Stimulated activated CD4-positive, alpha-beta T cell treated with anti-CD3 and anti-CD28 coated beads, Interleukin-2, amount 100 ng/mL, for 24 hours (primary cell): ENCODE measurements at regions not wholly inside any gene's neighbourhood (a gene's known extent, or its start where the extent isn't known, plus 50 kb on each side); places are given as distances from the start of the nearest gene placed in this dataset.
"Not testable (repeated sequence)": the region's sequence is repeated elsewhere in the genome, so short reads cannot be mapped to it uniquely, and the experiment has no call there.

Source experiments
- DNase-seq, 2 donors: peaks; one replicate each; pipeline ENCODE4 v3.0.0-alpha.2; 2020

DNA sequence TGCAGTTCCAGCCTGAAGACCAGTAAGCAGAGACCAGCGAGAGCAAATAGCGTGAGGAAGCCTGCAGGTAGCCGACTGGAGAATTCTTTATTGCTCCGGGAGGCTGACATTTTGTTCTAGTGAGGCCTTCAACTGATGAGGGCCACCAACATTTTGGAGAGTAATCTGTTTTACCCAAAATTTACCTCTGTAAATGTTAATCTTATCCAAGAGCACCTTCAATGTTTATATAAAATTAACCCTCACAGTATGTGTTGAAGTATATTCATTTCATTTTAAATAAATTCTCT lies 546.4 kb upstream of the SLITRK5 start:
- no peak for DNase-seq

DNA sequence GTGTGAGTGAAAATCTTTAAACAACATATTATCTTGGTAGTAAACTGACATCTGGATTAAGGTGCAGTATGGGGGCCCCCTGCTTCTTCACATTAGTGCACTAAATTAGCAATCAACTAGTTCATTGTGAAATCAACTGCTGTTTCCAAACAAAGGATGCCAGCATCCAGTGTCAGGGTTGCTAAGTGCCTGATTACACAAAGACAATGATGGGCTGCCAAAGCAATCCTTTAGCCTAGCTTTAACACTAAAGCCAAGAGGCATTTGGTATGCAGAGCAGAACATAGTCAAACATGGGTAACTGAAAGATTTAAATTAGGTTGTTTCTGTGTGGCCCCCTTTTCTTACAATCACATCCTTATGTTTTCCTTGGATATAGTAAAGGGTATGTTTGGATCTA lies 543.1 kb upstream of the SLITRK5 start:
- no peak for DNase-seq

DNA sequence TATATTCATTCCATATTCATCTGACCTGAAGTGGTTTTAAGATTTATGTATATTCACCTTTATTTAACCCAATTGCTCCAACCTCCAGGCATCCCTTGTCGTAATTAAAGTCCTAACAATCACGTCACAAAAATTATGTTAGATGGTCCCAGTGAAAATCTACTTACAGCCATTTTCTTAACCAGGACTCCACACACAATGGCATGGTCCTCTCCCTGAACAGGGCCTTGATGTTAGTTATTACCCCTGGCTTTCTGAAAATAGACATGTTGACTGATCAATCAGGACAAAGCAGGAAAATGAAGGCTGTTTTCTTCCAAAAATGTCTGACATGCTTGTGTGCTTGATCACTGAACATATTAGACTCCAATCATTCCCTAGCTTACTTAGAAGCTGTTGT lies 542.7 kb upstream of the SLITRK5 start:
- no peak for DNase-seq

DNA sequence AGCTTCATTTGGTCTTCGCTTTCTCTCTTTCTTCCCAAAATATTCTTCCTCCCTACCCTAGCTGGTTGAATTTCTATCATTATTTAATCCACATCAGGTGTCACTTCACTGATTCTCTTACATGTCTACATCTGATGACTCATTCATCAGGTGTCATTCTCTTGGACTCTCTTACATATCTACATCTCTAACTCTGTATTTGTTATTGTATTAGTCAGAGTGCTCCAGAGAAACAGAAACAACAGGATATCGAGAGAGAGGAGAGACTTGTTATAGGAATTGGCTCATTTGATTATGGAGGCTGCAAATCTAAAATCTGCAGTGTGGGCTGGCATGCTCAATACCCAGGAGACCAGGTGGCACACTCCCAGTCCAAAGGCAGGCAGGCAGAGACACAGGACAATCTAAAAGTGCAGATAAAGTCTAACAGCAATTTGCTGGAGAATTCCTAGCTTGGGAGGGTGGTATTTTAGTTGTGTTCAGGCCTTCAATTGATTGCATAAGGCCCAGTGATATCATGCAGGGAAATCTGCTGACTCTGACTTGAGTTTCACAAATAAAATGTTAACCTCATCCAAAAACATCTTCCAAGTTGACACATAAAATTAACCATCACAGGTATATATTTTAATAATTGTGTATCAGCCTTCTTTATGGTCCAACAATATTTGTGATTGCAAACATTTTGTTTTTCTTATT lies 541.4 kb upstream of the SLITRK5 start:
- DNase-seq = no peak

DNA sequence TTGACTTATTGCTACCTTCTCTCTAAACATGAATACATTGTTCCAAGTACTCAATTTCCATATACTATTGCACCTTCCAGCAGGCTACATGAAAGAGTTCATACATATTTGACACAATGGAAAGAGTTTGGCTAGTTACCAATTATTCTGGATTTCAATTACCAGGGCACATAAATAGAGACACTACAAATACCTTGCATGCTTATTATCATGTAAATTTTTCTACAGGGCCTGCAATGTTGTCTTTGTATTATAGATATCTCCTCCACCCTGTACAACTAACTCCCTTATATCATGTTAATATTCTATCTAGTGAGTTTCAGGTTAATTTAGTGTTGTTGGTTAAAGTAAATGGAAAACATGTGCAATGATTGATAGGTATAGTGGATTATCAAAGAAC lies 540.7 kb upstream of the SLITRK5 start:
- DNase-seq = no peak

DNA sequence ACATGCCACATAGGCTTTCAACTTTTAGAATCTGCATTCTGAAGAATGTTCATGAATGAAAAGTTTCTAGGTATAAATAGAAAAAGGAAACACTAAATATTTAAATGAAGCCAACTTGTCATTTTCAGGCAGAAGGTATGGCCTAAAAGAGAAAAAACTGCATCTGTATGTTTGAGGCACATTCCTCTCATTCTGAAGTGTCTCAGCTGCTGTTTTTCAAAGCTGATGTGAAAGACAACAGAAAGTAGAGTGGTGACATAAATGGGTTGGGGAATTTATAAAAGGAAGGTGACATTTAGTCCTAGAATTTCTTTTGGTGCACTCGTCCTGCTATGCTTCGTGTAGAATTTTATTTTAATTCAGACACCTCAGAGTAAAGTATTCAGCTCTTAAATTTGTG lies 539.6 kb upstream of the SLITRK5 start:
- DNase-seq = no peak

DNA sequence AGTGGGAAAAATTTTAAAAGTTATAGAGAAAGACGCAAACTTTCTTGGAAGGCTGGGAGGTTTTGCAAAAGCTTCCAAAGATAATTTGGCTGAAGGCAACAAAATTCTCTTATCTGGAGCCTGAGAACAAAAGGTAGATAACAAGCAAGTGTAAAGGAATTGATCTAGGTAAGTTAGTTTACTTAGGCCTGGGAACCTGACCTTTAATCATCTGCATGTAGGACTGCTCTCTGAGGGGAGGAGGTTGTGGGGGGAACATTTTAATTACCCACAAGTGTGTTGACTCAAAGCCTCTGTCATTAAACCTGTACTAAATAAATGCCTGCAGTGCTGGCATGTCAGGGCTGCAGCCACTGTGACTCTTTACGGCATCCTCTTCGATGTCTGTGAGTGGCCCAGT lies 532.3 kb upstream of the SLITRK5 start:
- no peak for DNase-seq

DNA sequence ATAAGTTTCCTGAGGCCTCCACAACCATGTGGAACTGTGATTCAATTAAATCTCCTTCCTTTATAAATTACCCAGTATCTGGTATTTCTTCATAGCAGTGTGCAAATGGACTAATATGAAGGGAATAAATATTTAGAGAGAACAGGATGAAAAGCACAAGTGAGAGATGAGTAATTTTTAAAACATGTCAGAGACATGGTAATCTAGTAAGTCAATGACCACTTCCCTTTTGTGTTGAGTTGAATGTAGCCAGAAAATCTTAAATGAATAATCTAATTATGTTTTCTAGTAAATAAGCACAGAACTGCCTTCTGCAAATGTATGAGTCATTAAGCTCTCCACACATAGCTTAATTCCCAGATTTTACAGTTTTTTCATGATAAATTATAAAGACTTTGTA lies 524.1 kb upstream of the SLITRK5 start:
- DNase-seq = no peak

DNA sequence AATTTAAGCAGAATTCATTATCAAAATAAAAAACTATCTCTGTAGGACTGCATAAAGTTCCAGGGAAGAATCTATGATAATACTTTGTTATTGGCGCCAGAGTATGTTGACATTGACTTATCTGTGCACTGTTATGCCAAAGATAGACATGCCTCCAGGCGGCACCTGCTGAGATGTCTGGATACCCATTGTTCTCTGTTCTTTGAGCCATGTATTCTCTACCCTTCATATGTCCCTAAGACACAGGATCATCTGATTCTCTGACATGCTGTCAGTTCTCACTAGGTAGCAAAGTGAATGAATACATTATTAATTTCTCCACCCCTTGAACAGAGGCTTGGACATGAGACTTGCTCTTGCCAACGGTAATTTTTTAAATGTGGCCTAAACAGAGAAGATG lies 517.8 kb upstream of the SLITRK5 start:
- DNase-seq = no peak

DNA sequence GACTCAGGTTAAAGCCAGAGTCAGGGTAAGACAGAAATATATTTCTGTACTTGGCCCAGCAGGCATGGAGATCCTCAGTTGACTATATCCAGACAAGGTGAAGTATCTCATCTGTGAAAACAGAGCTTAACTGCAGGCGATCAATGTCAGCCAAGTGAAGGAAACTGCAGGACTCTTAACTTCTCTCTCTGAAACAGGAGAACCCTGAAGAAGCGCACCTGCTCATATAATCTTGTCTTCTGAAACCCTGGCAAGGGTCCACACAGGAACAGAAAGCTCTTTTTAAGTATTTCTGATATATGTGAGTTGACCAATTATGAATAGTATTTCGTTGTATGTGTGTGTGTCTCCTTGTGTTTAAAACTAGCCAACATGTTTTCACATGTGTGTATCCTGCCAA lies 504.8 kb upstream of the SLITRK5 start:
- no peak for DNase-seq

DNA sequence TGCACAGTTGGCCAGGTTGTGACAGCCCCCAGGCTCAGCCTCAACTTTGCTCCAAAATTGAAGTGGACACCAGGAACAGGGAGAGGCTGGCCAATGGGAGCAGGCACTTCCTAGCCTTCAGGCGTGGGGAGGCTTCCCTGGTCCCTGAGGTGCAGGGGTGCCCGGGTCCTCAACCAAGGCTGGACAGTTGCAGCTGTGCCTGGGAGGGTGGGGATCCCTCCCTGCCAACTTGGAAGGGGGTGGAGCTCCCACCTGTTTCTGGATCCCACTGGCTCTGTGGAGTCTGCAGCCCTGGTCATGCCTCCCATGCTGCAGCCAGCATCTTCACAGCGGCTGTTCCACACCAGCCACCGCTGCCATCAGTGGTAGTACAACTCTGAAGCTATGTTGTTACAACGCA lies 502.8 kb upstream of the SLITRK5 start:
- DNase-seq = no peak

DNA sequence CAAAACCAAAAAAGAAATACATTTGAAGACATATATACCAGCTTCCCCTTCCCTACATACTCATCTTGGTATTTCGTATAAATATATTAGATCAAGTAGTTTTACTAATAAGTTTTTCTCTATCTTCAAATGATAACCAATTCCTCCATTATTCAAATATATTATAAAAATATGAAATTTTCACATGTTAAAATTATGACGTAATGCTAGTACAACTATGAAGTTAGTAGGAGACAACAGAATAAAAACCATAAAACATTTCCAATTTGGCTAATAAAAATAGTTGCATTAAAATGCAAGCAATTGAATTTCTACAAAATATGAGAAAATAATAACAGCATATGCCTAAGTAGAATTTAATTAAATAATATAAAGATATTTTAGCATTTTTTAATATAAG lies 501.8 kb upstream of the SLITRK5 start:
- no peak for DNase-seq

DNA sequence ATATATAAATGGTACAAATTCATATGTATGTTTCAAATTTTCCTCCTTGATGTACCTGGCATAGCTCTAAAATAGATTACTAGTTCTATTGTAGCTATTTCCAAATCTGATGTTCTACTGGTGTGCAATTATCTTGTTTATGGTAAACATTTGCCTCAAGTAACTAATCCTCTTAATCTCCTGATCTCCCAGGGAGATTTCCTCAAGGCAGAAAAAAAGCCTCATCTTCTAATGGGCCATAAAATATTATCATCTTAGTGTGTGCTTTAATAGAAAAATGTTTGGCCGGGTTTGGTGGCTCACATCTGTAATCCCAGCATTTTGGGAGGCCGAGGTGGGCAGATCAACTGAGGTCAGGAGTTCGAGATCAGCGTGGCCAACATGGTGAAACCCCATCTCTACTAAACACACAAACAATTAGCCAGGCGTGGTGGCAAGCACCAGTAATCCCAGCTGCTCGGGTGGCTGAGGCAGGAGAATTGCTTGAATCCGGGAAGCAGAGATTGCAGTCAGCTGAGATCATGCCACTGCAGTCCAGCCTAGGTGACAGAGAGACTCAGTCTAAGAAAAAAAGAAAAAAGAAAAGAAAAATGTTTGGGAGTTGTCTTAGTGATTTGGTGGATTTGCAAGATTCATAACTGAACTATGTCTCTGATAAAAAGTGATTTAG lies 498.9 kb upstream of the SLITRK5 start:
- no peak for DNase-seq

DNA sequence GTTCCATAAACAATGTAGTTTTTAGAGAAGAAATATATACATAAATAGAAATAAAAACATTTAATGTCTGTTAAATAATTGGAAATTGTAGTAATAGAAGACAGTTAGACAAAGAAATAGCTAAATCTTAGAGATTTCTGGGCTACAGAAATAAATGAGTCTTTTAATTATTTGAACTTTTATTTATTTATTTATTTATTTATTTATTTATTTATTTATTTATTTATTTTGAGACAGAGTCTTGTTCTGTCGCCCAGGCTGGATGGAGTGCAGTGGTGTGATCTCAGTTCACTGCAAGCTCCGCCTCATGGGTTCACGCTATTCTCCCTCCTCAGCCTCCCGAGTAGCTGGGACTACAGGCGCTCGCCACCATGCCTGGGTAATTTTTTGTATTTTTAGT lies 486.0 kb upstream of the SLITRK5 start:
- not testable (repeated sequence) for DNase-seq

DNA sequence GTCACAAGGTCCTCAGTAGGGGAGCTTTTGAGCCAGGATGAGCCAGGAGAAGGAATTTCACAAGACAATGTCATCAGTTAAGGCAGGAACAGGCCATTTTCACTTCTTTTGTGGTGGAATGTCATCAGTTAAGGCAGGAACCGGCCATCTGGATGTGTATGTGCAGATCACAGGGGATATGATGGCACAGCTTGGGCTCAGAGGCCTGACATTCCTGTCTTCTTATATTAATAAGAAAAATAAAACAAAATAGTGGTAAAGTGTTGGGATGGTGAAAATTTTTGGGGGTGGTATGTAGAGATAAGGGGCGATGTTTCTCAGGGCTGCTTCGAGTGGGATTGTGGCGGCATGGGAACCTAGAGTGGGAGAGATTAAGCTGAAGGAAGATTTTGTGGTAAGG lies 484.5 kb upstream of the SLITRK5 start:
- not testable (repeated sequence) for DNase-seq

DNA sequence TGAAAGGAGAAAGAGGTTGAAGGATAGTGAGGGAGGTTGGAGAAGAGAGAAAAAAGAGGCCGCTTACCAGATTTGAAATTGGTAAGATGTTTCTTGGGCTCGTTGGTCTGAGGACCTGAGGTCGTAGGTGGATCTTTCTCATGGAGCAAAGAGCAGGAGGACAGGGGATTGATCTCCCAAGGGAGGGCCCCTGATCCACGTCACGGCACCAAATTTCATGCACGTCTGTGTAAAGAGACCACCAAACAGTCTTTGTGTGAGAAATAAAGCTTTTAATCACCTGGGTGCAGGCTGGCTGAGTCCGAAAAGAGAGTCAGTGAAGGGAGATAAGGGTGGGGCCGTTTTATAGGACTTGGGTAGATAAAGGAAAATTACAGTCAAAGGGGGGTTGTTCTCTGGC lies 479.7 kb upstream of the SLITRK5 start:
- DNase-seq = not testable (repeated sequence)

DNA sequence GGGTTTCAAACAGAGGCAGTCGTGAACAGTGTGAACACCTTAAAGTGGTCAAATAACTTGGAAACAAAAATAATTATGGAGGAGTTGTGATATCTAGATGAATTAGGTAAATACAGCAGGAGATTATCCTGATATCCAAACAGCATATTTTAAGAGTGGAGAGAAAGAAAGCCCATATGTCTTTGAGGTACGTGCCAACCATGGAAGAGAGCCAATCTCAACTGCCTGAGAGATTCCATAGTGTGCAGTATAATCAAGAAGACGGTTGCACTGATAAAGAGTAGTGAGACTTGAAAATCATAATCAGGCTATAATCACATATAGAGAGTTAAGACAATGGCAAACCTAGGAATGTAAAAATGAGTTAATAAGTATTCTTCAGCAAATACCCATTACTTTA lies 472.8 kb upstream of the SLITRK5 start:
- no peak for DNase-seq

DNA sequence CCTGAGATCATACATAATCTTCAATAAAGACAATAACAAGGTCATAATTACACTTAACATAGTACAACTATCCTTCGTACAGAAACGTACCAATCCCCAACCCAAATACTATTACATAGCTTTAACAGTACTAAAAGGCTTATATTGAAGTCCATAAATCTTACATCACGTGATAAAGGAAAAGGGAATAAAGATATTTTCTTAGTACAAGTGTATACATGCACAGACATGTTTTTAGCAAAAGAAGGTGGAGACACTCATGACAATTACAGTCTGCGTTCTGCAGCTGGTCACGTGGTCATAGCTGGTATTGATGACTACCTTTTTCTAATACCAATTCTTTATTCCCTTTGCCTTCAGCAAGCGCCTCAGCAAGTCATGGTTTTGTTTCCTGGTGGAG lies 464.5 kb upstream of the SLITRK5 start:
- no peak for DNase-seq

DNA sequence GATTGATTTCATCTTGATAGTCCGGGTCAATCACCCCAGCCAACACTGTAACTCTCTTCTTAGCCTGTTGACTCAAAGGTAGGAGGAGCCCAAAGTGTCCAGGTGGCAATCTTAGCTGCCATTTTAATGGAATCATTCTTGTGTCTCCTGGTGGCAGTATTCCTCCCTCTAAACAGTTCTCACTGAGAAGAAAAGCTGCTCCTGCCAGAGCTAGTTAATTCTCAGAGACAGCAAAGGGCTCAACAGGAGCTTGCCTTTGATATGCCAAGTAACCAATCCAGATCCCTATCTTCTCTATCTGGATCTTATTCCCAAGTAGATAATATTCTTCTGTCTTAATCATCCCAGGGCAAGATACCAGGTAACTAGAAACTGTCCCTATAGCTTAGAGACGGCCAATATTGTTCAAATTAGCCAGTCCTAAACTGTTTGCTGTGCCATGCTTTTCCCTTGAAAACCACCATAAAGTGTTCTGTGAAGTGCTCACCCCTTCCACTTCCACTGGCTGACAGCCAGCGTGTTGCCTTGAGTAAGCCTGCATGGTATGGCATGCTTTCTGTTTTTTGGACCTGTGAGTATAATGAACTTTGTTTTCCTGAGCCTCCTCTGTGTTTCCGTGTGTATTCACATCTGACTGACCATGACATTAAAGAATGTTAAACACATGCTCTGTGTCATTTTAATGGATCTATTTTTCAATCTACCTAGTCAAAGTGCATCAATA lies 463.7 kb upstream of the SLITRK5 start:
- DNase-seq = no peak

DNA sequence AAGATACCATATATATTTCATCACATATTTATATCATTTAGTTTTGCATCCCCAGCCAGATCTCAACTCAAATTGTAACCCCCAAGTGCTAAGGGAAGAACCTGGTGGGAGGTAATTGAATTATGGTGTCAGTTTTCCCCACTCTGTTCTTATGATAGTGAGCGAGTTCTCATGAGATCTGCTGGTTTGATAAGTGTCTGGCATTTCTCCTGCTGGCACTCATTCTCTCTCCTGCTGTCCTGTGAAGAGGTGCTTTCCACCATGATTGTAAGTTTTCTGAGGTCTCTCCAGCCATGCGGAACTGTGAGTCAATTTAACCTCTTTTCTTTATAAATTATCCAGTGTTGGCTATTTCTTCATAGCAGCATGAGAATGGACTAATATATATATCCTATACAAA lies 462.5 kb upstream of the SLITRK5 start:
- DNase-seq = no peak

DNA sequence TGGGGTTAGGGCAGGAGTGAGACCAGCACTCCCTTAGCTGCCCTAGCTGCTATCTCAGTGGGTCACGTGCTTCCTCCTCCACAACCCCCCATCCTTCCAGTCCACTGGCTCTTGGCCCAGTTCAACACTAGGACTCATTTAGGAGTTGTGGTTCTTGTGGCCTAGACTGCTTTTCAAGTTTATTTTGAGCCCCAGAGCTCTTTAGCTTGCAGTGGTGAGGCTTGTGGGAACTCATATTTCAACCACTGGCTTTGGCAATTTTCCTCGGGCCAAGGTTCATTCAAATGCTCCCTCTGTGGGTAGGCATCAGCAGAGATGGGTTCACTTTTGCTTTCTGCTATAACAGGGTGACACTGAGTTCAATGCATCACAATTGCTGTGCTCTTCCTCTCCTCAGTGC lies 436.2 kb upstream of the SLITRK5 start:
- no peak for DNase-seq

DNA sequence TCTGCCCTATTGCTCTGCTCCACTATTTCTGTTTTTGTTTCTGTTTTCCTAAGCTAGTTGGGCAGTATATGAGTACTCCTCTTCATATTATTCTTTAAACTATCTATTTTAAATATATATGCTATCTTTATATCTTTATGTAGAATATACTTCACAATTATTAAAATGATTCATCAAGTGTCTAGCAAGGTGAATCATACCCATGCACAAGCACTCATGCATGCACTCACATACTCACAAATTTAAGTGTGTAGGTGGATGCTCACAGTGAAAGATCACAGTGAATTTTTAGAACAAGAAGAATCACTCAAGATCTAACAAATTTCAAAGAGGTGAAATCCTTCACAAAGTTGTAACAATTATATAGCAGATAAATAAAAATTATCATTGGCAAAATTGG lies 435.6 kb upstream of the SLITRK5 start:
- no peak for DNase-seq

DNA sequence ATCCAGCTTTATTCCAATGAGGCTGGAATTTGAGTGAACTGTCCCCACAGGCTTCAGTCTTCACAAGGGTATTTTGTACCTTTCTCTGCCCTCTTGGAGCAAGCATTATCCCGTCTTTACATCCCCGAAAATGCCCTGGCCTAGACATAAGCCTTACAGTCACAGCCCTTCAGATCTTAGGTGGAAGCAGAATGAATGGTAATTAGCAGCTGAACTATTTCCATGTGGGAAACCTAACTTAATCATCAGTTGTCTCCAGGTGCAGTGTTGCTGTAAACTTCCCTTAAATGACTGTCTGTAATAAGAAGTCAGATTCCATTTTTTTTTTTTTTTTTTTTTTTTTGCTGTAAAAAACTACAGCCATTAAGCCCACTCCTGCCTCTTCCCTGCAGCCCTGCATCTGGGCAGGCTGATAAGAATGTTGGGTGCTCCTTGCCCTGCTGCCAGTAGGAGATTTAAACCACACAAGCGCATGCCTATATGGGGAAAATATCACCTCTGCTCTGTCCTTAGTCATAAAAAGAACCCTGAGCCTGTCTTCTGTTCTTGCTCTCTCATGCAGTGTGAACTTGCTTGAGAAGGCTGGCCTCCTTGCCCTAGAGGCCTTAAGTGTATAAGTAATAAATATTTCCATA lies 426.8 kb upstream of the SLITRK5 start:
- no peak for DNase-seq

DNA sequence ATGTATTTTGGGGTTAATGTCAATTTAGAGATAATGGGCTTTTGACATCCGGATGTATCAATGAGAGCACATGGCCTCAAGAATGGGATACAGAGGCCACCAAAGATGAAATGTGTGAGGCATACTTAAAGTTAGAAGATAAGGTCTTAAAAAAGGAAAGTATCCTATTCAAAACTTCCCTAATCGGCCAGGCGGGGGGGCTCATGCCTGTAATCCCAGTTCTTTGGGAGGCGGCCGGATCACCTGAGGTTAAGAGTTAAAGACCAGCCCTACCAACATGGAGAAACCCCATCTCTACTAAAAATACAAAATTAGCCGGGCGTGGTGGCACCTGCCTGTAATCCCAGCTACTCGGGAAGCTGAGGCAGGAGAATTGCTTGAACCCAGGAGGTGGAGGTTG lies 421.3 kb upstream of the SLITRK5 start:
- not testable (repeated sequence) for DNase-seq
